Cardiac muscle cell (in vitro differentiated cells and primary cell): ENCODE measurements at regions not wholly inside any gene's neighbourhood (a gene's known extent, or its start where the extent isn't known, plus 50 kb on each side); places are given as distances from the start of the nearest gene placed in this dataset.

Experiments used
- DNase-seq, 2 donors: peaks; one replicate each; pipeline versions ENCODE4 v3.0.0 to v3.0.0-alpha.2; 2010 to 2017; ENCODE audit warnings: low read depth in 1 of 2, low spot score in 1 of 2
- H3K27ac ChIP-seq: fragments of 200-600 bp; sonication (generic); 2 replicates; pipeline ENCODE4 v1.5.1; 2016
- H3K27me3 ChIP-seq: fragments of 200-600 bp; sonication (generic); 2 replicates; pipeline ENCODE4 v1.6.0; 2016; ENCODE audit warnings: control low read depth
- H3K36me3 ChIP-seq: fragments of 200-600 bp; sonication (generic); 2 replicates; pipeline ENCODE4 v1.5.1; 2016; ENCODE audit warnings: control low read depth
- H3K4me1 ChIP-seq: fragments of 200-600 bp; sonication (generic); 2 replicates; pipeline ENCODE4 v1.8.1; 2017; ENCODE audit warnings: low read depth, mild to moderate bottlenecking, mixed run types
- H3K4me3 ChIP-seq: fragments of 200-600 bp; sonication (generic); 2 replicates; pipeline ENCODE4 v1.5.1; 2016; ENCODE audit warnings: mild to moderate bottlenecking
- H3K9me3 ChIP-seq: fragments of 200-600 bp; sonication (generic); 2 replicates; pipeline ENCODE4 v1.5.1; 2017; ENCODE audit warnings: low read depth, mild to moderate bottlenecking, control low read depth
- CTCF ChIP-seq: IDR thresholded peaks from 2 replicates; pipeline ENCODE4 v1.5.1; 2012; ENCODE audit warnings: low read depth, mild to moderate bottlenecking, low read length

- Histone ChIP-seq H3K4me1 (no peaks in the 10 kb centered on the region), H3K9me3 (no peaks in the 10 kb centered on the region), H3K4me3 (no peak overlapping the region), H3K36me3 (no peaks in the 10 kb centered on the region), H3K27me3 (no peaks in the 10 kb centered on the region), H3K27ac (no peak overlapping the region)
- no peak for DNase-seq
- no peak for TF ChIP-seq CTCF
Measured at GRCh38 chr1:55348356-55348755, 133.2 kb upstream of the USP24 start.

- H3K9me3 ChIP-seq: no peaks in the 10 kb centered on the region
- no peaks in the 10 kb centered on the region for H3K4me1 ChIP-seq
- no peaks in the 10 kb centered on the region for H3K36me3 ChIP-seq
- H3K4me3 ChIP-seq: no peak overlapping the region
- peak in 1 of 2 donors; percentile 13 for DNase-seq
- no peak for TF ChIP-seq CTCF
- H3K27ac ChIP-seq: no peak overlapping the region
- H3K27me3 ChIP-seq: no peaks in the 10 kb centered on the region
Measured at GRCh38 chr1:55347866-55348265, 132.7 kb upstream of the USP24 start.

GRCh38 chr1:55347041-55347440, 131.9 kb upstream of the USP24 start:
- Histone ChIP-seq H3K4me3 (no peak overlapping the region), H3K36me3 (no peaks in the 10 kb centered on the region), H3K27me3 (no peaks in the 10 kb centered on the region), H3K9me3 (no peaks in the 10 kb centered on the region), H3K4me1 (no peaks in the 10 kb centered on the region), H3K27ac (no peak overlapping the region)
- no peak for DNase-seq
- TF ChIP-seq CTCF: no peak

GRCh38 chr1:55346586-55346985, 131.4 kb upstream of the USP24 start:
- Histone ChIP-seq H3K4me1 (no peaks in the 10 kb centered on the region), H3K4me3 (no peak overlapping the region), H3K27me3 (no peaks in the 10 kb centered on the region), H3K27ac (no peak overlapping the region), H3K9me3 (no peaks in the 10 kb centered on the region), H3K36me3 (no peaks in the 10 kb centered on the region)
- DNase-seq: no peak
- no peak for TF ChIP-seq CTCF

- Histone ChIP-seq H3K9me3 (no peaks in the 10 kb centered on the region), H3K27me3 (no peaks in the 10 kb centered on the region), H3K4me1 (no peaks in the 10 kb centered on the region), H3K36me3 (no peaks in the 10 kb centered on the region), H3K27ac (no peak overlapping the region), H3K4me3 (no peak overlapping the region)
- no peak for TF ChIP-seq CTCF
- DNase-seq: no peak
Measured at GRCh38 chr1:55339681-55340080, 124.5 kb upstream of the USP24 start.

- Histone ChIP-seq H3K27me3 (no peaks in the 10 kb centered on the region), H3K9me3 (no peaks in the 10 kb centered on the region), H3K27ac (no peak overlapping the region), H3K4me3 (no peak overlapping the region), H3K36me3 (no peaks in the 10 kb centered on the region), H3K4me1 (no peaks in the 10 kb centered on the region)
- TF ChIP-seq CTCF: no peak
- no peak for DNase-seq
Measured at GRCh38 chr1:55338448-55338820, 123.3 kb upstream of the USP24 start.
